ENCODE measurements at regions not wholly inside any gene's neighbourhood (a gene's known extent, or its start where the extent isn't known, plus 50 kb on each side); places are given as distances from the start of the nearest gene placed in this dataset.

- TF ChIP-seq CTCF (IDR thresholded peaks at IDR 0.05) (no peak), EZH2 (IDR thresholded peaks at IDR 0.05; ENCODE audit: borderline replicate concordance, insufficient read depth, low read depth, low read length, poor library complexity, severe bottlenecking) (no peak)
Observed at GRCh38 chrX:9390121-9390520, 74.7 kb upstream of the TBL1X start.

All from B cell (primary cell).